GM18873 (cell line): ENCODE measurements at regions not wholly inside any gene's neighbourhood (a gene's known extent, or its start where the extent isn't known, plus 50 kb on each side); places are given as distances from the start of the nearest gene placed in this dataset.

Experiments used
- ATAC-seq: cut with Tn5 transposase; IDR thresholded peaks from one replicate; pipeline ENCODE4 v1.9.1; 2021; ENCODE audit warnings: mild to moderate bottlenecking, moderate library complexity, moderate number of reproducible peaks; ENCODE audit not compliant: unreplicated experiment, low FRiP score

- no peak for ATAC-seq
Observed at GRCh38 chr6:113731541-113731940, 125.6 kb upstream of the MARCKS start.

GRCh38 chr6:113732384-113732966 is 124.7 kb upstream of the MARCKS start:
- ATAC-seq: no peak

- ATAC-seq: no peak
Observed at GRCh38 chr6:113733381-113733780, 123.8 kb upstream of the MARCKS start.

- no peak for ATAC-seq
Observed at GRCh38 chr6:113734982-113735381, 122.2 kb upstream of the MARCKS start.

- no peak for ATAC-seq
Observed at GRCh38 chr6:113735491-113735890, 121.7 kb upstream of the MARCKS start.

GRCh38 chr6:113736978-113737377 is 120.2 kb upstream of the MARCKS start:
- ATAC-seq: no peak

- ATAC-seq: no peak
Observed at GRCh38 chr6:113739041-113739655, 118.0 kb upstream of the MARCKS start.

GRCh38 chr6:113741651-113742050 is 115.5 kb upstream of the MARCKS start:
- no peak for ATAC-seq

GRCh38 chr6:113742342-113742741 is 114.8 kb upstream of the MARCKS start:
- no peak for ATAC-seq

GRCh38 chr6:113744861-113745260 is 112.3 kb upstream of the MARCKS start:
- no peak for ATAC-seq

GRCh38 chr6:113750151-113750855 is 106.8 kb upstream of the MARCKS start:
- ATAC-seq: no peak

- no peak for ATAC-seq
Observed at GRCh38 chr6:113754291-113754690, 102.9 kb upstream of the MARCKS start.

- peak; percentile 85 for ATAC-seq
Observed at GRCh38 chr6:113755449-113756289, 101.5 kb upstream of the MARCKS start.

- ATAC-seq: no peak
Observed at GRCh38 chr6:113756290-113756665, 100.9 kb upstream of the MARCKS start.

- ATAC-seq: no peak
Observed at GRCh38 chr6:113758214-113758613, 98.9 kb upstream of the MARCKS start.

- ATAC-seq: no peak
Observed at GRCh38 chr6:113758826-113759574, 98.1 kb upstream of the MARCKS start.

GRCh38 chr6:113762641-113763040 is 94.5 kb upstream of the MARCKS start:
- no peak for ATAC-seq

- no peak for ATAC-seq
Observed at GRCh38 chr6:113763311-113763766, 93.8 kb upstream of the MARCKS start.

- ATAC-seq: peak; percentile 58
Observed at GRCh38 chr6:113763876-113764275, 93.3 kb upstream of the MARCKS start.

- no peak for ATAC-seq
Observed at GRCh38 chr6:113765909-113766308, 91.2 kb upstream of the MARCKS start.
